HG03039 (cell line): ENCODE measurements at regions not wholly inside any gene's neighbourhood (a gene's known extent, or its start where the extent isn't known, plus 50 kb on each side); places are given as distances from the start of the nearest gene placed in this dataset.
"Not testable (repeated sequence)": the region's sequence is repeated elsewhere in the genome, so short reads cannot be mapped to it uniquely, and the experiment has no call there.

Source experiments
- ATAC-seq: cut with Tn5 transposase; IDR thresholded peaks from one replicate; pipeline ENCODE4 v1.9.1; 2021; ENCODE audit warnings: mild to moderate bottlenecking, moderate library complexity; ENCODE audit not compliant: unreplicated experiment

DNA sequence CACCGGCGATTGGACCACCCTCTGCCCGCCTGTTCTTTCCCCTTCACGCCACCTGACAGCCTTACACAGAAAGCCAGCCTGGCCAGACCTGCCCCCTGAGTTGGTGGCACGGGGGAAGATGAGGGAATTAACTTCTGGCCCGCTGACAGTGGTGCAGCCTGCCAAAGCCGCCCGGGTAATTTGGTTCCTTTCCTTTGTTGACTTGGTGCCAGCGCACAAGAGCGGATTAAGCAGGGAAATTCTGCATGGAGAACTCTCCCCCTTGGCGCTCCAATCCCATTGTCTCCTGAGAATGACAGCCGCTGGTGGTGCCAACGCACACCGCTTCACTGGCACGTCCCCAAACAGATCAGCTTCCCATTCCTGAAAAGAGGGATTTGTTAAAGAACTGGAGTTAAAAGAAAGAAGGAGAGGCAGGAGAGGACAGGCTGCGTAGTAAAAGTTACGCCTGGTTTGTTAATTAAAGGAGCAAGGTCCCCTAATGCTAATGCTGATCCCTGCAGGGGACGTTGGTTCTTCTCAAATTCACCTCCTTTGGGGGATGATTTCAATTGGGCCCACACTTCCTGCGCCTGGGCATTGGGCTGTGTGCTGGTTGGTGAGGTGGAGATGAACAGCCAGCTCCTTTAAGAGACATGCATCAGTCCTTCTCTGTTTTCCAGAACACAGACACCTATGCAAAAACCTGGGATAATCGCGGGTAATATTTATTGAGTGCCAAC lies 286.8 kb downstream of the MYCN start:
- no peak for ATAC-seq

DNA sequence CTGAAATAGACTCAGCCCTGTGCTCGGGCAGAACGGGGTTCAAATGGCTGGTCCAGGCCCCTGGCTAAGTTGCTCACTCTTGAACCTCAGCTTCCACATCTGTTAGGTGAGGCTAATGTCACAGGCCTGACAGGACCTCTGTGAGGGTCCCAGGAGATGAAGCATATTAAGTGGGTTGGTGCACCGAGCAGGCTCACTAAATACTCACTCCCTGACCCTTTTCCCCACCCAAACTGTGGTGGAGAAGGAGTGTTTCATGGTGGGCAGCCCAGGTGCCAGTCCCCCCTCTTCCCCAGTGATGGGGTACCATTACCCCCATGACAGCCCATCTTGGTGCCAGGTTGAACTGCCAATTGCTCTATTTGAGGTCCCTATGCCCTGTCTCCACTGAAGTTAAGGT lies 286.0 kb downstream of the MYCN start:
- ATAC-seq, result no peak

DNA sequence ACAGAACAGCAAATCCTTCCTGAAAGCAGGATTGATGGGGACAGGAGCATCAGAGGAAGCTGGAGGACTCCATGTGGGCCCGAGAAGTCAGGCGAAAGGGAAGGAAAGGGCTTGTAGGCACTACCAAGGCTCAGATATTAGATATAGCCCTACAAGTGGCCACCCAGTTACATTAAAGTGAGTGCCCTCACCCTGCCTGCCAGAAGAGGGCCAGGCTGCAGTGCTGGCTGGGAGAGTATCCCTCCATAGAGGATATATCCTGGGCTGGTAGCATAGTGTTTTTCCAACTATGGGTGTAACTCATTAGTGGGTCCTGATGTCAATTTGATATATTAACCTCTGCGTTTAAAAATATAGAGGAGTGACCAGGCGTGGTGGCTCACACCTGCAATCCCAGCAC lies 285.2 kb downstream of the MYCN start:
- ATAC-seq, result no peak

DNA sequence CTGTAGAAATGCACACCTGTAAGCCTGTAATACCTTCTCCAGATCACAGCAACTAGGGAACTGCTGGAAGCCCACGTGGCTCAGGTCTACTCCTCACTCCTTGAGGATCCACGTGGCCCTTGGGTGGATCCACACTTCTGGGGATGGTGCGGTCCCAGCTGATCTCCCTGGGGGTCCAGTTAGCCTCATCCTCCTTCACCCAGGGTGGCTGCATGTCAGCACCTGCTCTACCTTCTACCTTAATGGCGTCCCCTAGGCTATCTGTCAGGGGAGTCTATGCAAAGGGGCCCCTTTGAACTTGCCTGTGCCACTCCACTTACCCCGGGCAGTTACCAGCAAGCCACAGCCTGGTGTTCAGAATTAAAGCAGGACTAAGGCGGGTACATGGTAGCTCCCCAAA lies 284.7 kb downstream of the MYCN start:
- no peak for ATAC-seq

DNA sequence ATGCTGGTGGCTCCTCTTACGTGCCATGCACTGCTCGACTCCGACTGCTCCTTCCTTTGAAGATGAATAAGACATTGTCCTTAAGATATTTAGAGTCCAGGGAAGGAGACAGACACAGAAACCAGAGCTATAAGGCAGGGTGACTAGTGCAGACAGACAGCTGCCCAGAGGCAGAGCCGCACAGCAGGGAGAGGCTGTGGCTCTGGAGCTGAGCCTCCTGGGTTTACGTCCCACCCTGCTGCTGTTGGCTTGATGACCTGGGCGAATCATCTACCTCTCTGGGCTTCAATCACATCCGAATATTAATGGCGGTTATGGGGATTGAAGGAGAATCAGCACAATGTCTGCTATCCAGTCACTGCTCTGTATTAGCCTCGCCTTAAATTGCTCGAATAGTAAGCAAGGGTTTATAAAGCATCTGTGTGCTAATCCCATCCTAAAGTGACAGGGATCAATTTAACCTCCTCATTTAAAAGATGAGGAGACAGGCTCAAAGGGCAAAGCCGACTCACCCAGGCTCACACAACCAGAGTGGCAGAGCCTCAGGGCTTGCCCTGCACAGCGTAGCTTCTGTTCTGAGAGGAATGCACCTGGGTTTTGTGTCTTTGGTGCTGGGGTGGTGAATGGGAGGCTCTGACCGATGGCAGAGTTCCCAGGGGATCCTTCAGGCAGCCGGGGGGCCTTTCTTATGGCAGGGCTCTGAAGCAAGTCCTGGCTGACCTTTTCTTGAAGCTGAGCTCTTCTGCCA lies 284.1 kb downstream of the MYCN start:
- ATAC-seq, result no peak

DNA sequence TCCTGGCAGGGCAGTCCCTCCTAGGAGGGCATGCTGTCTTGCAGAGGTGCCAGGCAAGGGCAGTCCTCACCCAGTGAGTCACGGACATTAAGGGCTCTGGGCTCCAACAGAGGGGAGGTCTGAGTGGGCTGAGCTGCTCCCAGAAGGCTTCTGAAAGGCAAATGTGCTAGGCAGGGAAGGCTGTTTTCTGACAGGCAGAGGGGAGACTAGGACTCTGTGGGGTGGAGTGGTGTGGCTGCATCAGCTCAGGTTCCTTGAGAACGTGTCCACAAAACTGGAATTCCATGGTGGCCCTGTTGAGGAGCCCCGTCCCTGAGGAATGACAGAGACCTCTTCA lies 283.5 kb downstream of the MYCN start:
- no peak for ATAC-seq

DNA sequence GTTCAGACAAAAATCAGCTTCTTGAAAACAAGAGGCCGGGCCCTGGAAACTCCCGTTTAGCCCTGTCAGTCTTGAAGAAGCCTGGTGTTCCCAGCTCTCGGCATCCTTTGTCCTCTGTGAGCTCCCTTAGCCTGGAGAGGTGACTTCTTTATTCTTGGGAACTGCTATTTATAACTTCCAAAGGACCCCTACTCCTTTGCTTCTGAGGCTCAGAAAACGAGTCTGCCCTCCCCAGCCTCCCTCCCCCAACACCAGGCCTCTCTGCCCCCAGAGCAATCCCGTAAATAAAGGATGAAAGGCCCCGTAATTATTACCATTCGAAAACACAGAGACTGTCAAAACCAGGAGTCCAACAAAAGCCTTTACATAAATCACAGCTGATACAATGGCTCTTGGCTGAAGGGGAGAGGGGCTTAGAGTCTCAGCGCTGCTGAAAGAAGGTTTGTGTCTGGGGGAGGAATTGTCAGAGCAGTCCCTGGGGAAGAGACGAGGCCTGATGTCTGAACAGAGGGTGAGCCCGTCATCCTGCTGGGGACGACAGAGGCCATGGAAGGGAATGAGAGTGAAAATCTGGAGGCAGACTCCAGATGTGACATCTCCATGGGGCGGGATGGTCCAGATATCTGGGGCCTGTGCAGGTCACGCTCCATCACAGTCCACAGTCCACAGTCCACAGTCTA lies 283.0 kb downstream of the MYCN start:
- no peak for ATAC-seq

DNA sequence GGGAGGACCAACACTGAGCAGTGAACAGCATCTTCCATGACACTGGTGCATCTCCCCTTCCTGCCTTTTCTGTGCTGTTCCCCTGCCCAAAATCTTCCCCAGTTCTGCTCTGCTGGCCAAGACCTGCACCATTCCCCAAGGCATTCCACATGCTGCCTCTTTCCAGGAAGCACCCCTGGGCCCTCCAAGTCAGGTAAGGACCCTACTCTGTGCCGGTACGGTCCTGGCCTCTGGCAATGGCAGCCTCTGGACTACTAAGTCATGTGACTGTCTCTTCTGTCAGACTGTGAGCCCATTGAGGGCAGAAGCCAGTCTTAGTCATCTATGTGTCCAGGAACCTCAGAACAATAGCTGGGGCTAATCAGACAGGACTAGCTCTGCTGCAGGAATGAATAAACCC lies 282.0 kb downstream of the MYCN start:
- ATAC-seq, result no peak

DNA sequence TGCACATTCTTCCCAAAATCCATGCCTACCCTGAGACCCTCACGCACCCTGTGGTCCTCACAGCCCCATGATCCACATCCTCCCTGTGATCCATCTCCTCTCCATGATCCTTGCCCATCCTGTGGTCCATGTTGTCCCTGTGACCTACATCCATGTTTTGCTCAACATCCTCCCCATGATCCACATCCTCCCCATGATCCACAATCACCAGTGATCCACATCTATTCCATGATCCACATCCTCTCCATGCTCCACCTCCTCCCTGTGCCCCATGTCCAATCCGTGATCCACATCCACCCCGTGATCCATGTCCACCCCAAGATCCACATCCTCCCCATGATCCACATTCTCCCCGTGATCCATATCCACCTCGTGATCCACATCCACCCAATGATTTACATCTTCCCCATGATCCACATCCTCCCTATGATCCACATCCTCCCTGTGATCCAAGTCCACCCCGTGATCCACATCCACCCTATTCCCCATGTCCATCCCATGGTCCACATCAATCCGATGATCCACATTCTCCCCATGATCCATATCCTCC lies 281.2 kb downstream of the MYCN start:
- ATAC-seq, result no peak

DNA sequence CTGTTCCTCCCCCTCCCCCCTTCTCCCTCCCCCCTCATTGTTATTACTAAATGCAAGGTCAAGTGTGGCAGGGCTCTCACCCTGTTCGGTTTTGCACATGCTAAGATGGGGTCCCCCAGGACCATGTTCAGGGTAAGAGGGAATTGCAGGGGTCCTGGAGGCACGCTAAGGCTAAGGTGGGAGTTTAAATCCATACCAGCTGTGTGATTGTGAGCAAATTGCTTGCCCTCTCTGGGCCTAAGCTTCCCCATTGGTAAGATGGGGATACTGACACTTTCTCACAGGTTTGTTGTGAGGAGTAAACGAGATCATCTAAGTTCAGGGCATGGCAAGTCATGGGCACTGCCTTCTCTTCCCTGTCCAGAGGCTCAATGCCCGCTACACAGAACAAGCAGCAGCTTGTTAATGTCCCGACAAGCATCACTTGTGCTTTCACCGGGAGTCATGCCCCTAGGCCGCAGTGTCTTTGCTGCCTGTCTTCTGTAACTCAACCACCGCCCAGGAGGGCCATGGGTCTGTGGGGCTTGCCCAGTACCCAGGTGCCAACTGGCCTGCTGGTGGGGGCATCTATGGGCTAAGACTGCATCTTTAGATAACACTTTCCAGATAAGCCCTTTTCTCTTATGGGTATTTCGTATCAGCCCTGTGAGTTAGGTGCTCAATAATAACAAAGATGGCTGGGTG lies 279.1 kb downstream of the MYCN start:
- no peak for ATAC-seq

DNA sequence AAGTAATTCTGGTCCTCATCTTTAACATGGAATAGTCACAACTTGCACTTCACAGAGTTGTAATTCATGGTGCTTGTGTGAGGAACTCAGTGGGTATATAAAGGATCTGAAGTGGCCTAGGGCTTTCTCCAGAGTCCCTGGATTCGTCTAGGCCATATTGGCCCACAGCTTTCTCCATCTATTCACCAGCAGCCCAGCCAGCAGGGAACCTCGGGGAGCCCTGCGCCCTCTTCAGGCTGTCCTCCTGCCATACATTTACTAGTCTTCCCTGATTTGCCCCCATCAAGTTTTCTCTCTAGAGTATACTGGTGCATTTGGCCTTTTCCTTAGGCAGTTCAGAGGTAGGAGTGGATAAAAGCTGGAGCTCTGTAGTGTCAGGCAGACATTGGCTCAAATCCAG lies 278.3 kb downstream of the MYCN start:
- ATAC-seq, result no peak

DNA sequence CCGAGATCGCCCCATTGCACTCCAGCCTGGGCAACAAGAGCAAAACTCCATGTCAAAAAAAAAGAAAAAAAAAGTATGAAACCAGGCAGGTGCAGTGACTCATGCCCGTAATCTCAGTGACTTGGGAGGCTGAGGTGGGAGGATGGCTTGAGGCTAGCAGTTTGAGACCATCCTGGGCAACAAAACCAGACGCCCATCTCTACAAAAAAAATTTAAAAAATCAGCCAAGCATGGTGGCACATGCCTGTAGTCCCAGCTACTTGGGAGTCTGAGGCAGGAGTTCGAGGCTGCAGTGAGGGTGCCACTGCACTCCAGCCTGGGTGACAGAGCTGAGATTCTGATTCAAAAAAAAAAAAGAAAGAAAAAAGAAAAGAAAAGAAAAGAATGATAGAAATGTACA lies 277.8 kb downstream of the MYCN start:
- no peak for ATAC-seq

DNA sequence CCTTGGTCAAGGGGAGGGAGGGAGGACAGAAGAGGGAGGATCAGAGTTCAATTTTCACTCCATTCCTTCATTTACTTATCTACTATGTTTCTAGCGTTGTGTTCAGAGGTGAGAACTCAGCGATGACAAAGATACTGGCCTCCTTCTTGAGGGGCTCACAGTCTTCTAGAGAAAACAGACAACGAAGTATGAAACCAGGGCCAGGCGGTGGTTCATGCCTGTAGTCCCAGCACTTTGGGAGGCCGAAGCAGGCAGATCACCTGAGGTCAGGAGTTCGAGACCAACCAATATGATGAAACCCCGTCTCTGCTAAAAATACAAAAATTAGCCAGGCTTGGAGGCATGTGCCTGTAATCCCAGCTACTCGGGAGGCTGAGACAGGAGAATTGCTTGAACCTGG lies 277.4 kb downstream of the MYCN start:
- not testable (repeated sequence) for ATAC-seq

DNA sequence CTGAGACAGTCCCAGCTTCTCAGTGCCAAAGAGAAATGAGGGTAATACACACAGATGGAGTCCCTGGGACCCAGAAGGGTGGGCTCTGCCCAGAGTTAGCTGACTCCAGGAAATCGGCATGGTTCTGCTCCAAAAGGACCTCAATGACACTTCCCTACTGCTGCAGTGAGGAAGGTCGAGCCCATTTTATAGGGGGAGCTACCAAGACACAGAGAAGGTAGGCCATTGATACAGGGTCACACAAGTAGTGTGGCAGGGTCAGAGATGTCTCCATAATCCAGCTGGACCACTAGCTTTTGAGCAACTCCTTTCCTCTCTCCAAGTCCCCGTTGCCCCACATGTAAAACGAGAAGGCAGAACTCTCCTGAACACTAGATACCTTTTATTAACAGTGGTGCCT lies 276.9 kb downstream of the MYCN start:
- no peak for ATAC-seq

DNA sequence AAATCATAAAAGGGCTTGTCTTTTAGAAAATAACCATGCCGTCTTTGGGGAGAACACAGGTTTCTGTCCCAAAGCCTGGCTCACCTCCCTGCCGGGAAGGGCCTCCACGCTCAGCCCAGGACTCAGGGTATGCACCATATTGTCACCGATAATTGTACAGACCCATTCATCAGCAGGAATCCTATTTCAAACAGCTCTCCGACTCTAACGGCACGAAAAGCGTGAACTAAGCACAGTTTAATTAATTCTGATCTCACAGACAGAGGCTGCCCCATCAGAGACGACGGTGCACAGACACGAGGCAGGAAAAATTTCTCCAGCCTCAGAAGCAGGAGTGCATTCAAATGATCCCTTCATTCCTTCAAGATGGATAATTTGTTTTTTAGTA lies 276.2 kb downstream of the MYCN start:
- ATAC-seq, result no peak

DNA sequence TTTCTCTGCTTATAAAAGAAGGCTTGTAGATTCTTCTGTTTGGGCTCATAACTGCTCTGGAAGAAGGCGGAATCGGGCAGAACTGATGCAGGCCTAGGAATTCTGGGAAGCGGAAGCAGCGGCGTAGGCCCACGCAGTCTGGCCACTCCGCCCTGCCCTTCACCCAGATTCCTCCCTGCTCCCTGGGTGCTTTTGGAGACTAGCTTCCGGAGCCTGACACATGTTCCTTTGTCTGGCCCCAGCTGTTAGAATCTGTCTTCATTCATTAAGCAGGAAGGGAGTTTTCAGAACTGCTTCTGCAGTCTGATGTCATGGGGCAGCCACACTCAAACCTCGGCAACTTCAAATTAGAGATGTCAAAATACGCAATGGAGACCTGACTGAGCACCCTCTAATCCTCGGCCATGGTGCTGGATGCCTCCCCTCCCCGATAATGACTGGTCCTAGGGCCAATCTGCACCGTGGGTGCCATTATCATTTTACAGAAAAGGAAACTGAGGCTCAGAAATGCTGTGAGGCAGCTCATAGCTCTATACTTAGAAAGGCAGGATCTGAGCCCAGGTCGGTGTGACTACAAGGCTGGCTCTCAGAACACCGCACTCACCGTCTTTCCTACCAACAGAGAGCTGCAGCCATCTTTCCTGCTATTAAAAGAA lies 275.7 kb downstream of the MYCN start:
- ATAC-seq, result no peak

DNA sequence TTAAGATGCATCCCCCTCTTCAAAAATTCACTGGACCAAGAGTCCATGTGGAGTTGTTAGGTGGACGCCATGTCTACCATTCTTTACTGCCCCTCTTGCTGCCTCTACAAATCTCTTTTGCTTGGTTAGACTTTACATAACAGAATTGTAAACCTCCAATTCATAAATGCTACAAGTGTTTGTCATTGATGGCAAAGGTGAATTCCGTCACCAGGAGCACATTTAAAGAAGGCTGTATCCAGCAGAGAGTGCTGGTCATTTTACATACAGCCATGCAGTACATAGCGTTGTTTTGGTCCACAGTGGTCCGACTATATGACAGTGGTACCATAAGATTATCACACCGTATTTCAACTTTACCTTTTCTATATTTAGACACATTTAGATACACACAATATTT lies 274.5 kb downstream of the MYCN start:
- ATAC-seq, result no peak

DNA sequence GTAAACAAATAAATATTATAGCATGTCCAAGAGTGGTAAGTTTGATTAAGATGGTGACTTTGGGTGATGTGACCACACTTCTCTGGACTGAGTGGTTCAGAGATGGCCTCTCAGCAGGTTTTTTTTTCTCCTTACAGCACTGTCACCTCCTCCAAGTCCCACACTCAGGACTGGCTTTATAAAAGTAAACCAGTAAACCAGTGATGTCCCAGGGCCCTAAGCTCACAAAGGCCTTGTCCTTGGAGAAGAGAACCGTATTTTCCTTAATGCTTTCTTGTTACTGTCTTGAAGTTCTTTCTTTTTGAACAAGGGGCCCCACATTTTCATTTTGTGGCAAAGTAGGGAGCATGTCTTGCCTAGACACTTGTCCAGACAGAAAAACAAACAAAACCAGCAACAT lies 274.0 kb downstream of the MYCN start:
- ATAC-seq, result no peak

DNA sequence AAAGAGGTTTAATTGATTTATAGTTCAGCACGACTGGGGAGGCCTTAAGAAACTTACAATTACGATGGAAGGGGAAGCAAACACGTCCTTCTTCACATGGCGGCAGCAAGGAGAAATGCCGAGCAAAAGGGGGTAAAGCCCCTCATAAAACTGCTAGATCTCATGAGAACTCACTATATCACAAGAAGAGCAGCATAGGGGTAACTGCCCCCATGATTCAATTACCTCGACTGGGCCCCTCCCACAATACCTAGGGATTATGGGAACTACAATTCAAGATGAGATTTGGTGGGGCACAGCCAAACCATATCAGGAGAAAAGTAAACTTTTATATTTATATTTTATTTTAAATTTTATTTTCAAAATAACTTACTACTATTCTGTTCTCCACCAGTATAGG lies 272.0 kb downstream of the MYCN start:
- no peak for ATAC-seq

DNA sequence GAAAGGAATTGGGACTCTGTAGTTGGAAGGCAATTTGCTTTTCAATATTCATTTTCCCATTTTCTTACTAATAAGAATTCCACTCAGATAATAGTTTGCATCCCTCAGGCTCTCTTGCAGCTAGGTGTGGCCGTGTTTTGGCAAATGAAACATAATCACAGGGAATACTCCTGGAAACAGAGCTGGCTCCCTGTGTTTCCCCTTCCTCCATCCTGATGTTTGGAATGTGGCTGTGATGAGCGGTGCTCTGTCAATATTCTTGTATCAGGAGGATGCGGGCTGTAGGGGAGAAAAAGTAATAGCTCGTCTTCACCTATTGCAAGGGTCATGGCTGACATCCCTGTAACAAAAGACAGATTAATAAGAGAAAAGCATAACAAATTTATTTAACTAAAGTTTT lies 271.0 kb downstream of the MYCN start:
- ATAC-seq, result no peak

DNA sequence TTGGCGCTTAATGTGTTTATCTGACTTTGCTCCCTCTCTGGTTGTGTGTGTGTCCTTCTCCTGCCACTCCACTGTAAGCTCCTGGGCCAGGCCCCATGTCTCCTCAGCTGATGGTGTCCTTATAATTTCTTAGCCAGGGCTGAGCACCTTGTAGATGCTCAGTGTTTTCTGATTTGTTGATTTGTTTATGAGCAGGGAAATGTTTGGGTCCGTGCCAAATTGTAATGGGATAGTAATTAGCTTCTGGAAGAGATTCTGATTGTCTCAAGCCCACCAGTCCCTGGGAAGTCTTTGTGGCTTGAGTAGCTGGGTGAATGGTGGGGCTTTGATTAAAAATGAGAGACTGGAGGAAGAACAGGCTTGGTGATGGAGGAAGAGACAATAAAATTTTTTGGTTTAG lies 270.5 kb downstream of the MYCN start:
- ATAC-seq, result no peak
